Spleen (tissue), 11 donors: ENCODE measurements at regions not wholly inside any gene's neighbourhood (a gene's known extent, or its start where the extent isn't known, plus 50 kb on each side); places are given as distances from the start of the nearest gene placed in this dataset.
A peak's percentile ranks its signal among the peaks of the same experiment; 100 is the strongest.

Source experiments
- DNase-seq: peaks from one replicate; pipeline ENCODE4 v3.0.0-alpha.2; 2020
- H3K27ac ChIP-seq, 8 donors: fragments of 200-600 bp; sonication (generic) in 7 of 8; 1 replicate in 4 of 8; 2 replicates in 4 of 8; pipeline versions ENCODE4 v1.5.0 to v1.8.0; 2016 to 2021; ENCODE audit warnings: inconsistent platforms in 4 of 8, mild to moderate bottlenecking in 4 of 8, moderate library complexity in 1 of 8
- H3K27me3 ChIP-seq, 7 donors: fragments of 200-600 bp; sonication (generic) in 6 of 7; replicated peaks in 1 of 7; 1 replicate in 4 of 7; 2 replicates in 3 of 7; pipeline versions ENCODE4 v1.5.0 to v1.8.0; 2016 to 2021; ENCODE audit warnings: inconsistent platforms in 3 of 7, mild to moderate bottlenecking in 1 of 7
- H3K36me3 ChIP-seq, 6 donors: fragments of 200-600 bp; sonication (generic) in 5 of 6; 1 replicate in 4 of 6; 2 replicates in 2 of 6; pipeline versions ENCODE4 v1.5.0 to v1.8.0; 2016 to 2021; ENCODE audit warnings: inconsistent platforms in 2 of 6
- H3K4me1 ChIP-seq, 6 donors: fragments of 200-600 bp; sonication (generic) in 5 of 6; 1 replicate in 3 of 6; 2 replicates in 3 of 6; pipeline versions ENCODE4 v1.5.0 to v1.8.0; 2016 to 2021; ENCODE audit warnings: inconsistent platforms in 3 of 6
- H3K4me3 ChIP-seq, 8 donors: fragments of 200-600 bp; sonication (generic) in 7 of 8; 1 replicate in 4 of 8; 2 replicates in 4 of 8; pipeline versions ENCODE4 v1.5.0 to v1.8.0; 2016 to 2021; ENCODE audit warnings: inconsistent platforms in 4 of 8, mild to moderate bottlenecking in 4 of 8, moderate library complexity in 2 of 8
- H3K9me3 ChIP-seq, 8 donors: fragments of 200-600 bp; sonication (generic) in 7 of 8; 1 replicate in 4 of 8; 2 replicates in 4 of 8; pipeline versions ENCODE4 v1.5.0 to v1.8.0; 2016 to 2021; ENCODE audit warnings: inconsistent platforms in 4 of 8
- POLR2A ChIP-seq, 3 donors: fragments of 450-650 bp; IDR thresholded peaks; one replicate each; pipeline ENCODE4 v1.5.1; 2017; ENCODE audit warnings: antibody characterized with exemption in 3 of 3, mild to moderate bottlenecking in 1 of 3
- POLR2AphosphoS5 ChIP-seq, 3 donors: sonication (generic); formaldehyde crosslinking; IDR thresholded peaks; one replicate each; pipeline ENCODE4 v1.5.1; 2017; ENCODE audit warnings: antibody characterized with exemption in 3 of 3
- WGBS, 5 donors: extraction: QIAGEN DNeasy Blood & Tissue Kit in 3 of 5; methylation state at CpG; one replicate each; pipeline versions ENCODE4 v1.1.5 to v1.1.7; 2013 to 2018; 5-methylcytosine and 5-hydroxymethylcytosine counted together
- intact Hi-C: fragments of 100-400 bp; cut with DNase I; formaldehyde crosslinking; loops from one replicate; pipeline ENCODE4 v1.15.0; 2023; ENCODE audit warnings: low total_unique reads
- TF ChIP-seq, protein P1 (sequence below), 11 experiments: fragments of 200-600 bp in 7 of 11; fragments of 450-650 bp in 4 of 11; sonication (generic) in 4 of 11; IDR thresholded peaks in 8 of 11; conservative IDR thresholded peaks in 3 of 11; 1 replicate in 7 of 11; 2 replicates in 4 of 11; pipeline versions ENCODE4 v1.4.0 to v1.8.0; 2016 to 2021; ENCODE audit warnings: antibody characterized with exemption in 11 of 11, inconsistent platforms in 4 of 11, mild to moderate bottlenecking in 1 of 11
- donor health status: healthy with polysubstance abuse.
- donor health status: DM: no; HTN: no; CAD: no; lungs with moderate emphysema.
- donor health status: DM: no; HTN: no; CAD: no.
- donor health status: Bipolar disorder and iron deficiency.
- donor health status: healthy.
- donor health status: DM: no; HTN: no; CAD: no.
- donor health status: DM: yes; HTN: yes; CAD: no.

DNA sequence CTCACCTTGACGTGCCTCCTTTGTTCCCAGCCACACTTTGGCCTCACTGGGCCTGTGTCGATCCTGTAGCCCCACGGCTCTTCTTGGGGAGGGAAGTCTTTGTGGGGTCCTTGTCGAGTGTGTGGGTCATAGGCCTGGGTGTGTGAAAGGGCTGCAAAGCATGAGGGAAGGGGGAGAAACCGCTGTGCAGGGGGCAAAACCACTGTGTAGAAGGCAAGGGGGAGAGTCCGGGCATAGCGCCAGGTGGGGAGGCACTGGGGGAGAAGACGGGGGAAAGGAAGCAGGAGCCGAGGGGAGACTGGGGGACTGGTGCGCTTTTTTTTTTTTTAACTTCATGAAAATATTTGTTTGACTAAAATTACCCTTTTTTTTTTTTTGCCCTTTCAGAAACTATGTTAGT, 65.1 kb upstream of the RASD2 start:
- H3K27ac ChIP-seq, result no peak overlapping the region
- no peak for TF ChIP-seq POLR2A (IDR thresholded peaks at IDR 0.05)
- TF ChIP-seq, protein P1, sequence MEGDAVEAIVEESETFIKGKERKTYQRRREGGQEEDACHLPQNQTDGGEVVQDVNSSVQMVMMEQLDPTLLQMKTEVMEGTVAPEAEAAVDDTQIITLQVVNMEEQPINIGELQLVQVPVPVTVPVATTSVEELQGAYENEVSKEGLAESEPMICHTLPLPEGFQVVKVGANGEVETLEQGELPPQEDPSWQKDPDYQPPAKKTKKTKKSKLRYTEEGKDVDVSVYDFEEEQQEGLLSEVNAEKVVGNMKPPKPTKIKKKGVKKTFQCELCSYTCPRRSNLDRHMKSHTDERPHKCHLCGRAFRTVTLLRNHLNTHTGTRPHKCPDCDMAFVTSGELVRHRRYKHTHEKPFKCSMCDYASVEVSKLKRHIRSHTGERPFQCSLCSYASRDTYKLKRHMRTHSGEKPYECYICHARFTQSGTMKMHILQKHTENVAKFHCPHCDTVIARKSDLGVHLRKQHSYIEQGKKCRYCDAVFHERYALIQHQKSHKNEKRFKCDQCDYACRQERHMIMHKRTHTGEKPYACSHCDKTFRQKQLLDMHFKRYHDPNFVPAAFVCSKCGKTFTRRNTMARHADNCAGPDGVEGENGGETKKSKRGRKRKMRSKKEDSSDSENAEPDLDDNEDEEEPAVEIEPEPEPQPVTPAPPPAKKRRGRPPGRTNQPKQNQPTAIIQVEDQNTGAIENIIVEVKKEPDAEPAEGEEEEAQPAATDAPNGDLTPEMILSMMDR (IDR thresholded peaks at IDR 0.05 in 8 of 11, conservative IDR thresholded peaks at IDR 0.05 in 3 of 11), result no peak
- TF ChIP-seq POLR2AphosphoS5 (IDR thresholded peaks at IDR 0.05), result no peak
- peaks cover 0 to 38% (median 11%) of the 10 kb centered on the region in 6 donors for H3K4me1 ChIP-seq
- 19 to 31% (median 25%) methylated on average over 10 of the region's 10 CpGs for WGBS, 5 donors
- no peak for DNase-seq
- H3K27me3 ChIP-seq, result peaks cover 0 to 40% (median 14%) of the 10 kb centered on the region in 7 donors
- H3K4me3 ChIP-seq, result no peak overlapping the region
- intact Hi-C loops, result no loop called here
- peaks cover 0 to 8% (median 0%) of the 10 kb centered on the region in 8 donors for H3K9me3 ChIP-seq
- peaks cover 0 to 10% (median 0%) of the 10 kb centered on the region in 6 donors for H3K36me3 ChIP-seq

DNA sequence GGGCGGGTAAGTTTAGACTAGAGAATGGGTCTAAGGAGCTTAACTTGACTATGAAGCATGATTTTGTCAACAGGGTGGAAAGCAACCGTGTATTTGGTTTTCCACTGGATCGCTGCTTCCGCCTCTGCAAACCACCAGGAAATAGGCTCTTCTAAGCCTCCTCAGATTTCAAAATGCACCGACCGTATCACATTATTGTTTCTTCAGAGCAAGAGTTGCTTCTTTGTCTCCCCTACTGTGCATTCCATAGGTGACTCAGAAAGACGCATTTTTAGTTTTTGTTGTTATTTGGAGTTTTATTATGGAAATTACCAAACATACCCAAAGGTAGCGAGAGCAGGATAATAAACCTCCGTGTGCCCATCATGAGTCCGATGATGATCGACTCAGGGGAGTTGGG, 64.3 kb upstream of the RASD2 start:
- intact Hi-C loops, result no loop called here
- H3K27me3 ChIP-seq, result peaks cover 0 to 48% (median 14%) of the 10 kb centered on the region in 7 donors
- TF ChIP-seq POLR2A (IDR thresholded peaks at IDR 0.05) (no peak), POLR2AphosphoS5 (IDR thresholded peaks at IDR 0.05) (no peak)
- TF ChIP-seq, protein P1 (IDR thresholded peaks at IDR 0.05 in 8 of 11, conservative IDR thresholded peaks at IDR 0.05 in 3 of 11), result no peak
- H3K27ac ChIP-seq, result no peak overlapping the region
- no peak for DNase-seq
- 47 to 68% (median 59%) methylated on average over 11 of the region's 11 CpGs for WGBS, 5 donors
- H3K4me1 ChIP-seq, result peaks cover 0 to 46% (median 14%) of the 10 kb centered on the region in 6 donors
- H3K9me3 ChIP-seq, result no peaks in the 10 kb centered on the region
- H3K4me3 ChIP-seq, result no peak overlapping the region
- H3K36me3 ChIP-seq, result peaks cover 0 to 2% (median 0%) of the 10 kb centered on the region in 6 donors

DNA sequence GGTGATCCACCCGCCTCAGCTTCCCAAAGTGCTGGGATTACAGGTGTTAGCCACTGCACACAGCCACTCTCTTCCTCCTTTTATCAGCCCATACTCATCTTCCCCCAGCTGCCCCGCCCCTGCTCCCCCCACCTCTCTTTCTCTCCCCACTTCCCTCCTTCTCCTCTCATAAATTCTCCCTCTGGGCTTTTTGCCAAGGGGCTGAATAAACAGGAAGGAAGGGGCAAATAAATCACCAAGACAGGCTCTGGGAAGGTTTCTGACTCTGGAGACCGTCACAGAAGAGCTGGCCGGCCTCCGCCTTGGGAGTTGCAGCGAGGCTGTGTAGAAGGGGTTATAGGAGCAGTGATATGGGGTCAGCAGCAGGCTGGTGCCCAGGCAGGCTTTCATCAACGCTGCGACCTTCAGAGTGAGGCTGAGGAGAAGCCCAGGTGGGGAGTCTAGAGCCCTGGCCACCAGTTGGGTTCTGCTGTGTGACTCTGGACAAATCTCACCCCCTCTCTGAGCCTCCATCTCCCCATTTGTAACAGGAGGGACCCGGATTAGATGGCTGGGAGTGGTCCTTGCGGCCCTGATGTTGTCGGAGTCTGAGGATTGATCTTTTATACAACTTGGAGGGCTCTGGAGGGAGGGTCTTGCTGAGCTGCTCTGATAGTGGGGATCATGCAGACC, 62.6 kb upstream of the RASD2 start:
- no peak for TF ChIP-seq POLR2A (IDR thresholded peaks at IDR 0.05)
- TF ChIP-seq POLR2AphosphoS5 (IDR thresholded peaks at IDR 0.05), result no peak
- TF ChIP-seq, protein P1 (IDR thresholded peaks at IDR 0.05 in 8 of 11, conservative IDR thresholded peaks at IDR 0.05 in 3 of 11), result no peak
- no peak overlapping the region for H3K4me3 ChIP-seq
- H3K36me3 ChIP-seq, result no peaks in the 10 kb centered on the region
- peak overlapping the region in 3 of 8 donors; percentile 13 to 40 (median 36) for H3K27ac ChIP-seq
- peaks cover 0 to 50% (median 14%) of the 10 kb centered on the region in 7 donors for H3K27me3 ChIP-seq
- peaks cover 0 to 42% (median 14%) of the 10 kb centered on the region in 6 donors for H3K4me1 ChIP-seq
- no peak for DNase-seq
- peaks cover 0 to 3% (median 0%) of the 10 kb centered on the region in 8 donors for H3K9me3 ChIP-seq
- WGBS, 5 donors, result 9 to 24% (median 22%) methylated on average over 9 to 11 of the region's 11 CpGs
- intact Hi-C loops, result no loop called here

DNA sequence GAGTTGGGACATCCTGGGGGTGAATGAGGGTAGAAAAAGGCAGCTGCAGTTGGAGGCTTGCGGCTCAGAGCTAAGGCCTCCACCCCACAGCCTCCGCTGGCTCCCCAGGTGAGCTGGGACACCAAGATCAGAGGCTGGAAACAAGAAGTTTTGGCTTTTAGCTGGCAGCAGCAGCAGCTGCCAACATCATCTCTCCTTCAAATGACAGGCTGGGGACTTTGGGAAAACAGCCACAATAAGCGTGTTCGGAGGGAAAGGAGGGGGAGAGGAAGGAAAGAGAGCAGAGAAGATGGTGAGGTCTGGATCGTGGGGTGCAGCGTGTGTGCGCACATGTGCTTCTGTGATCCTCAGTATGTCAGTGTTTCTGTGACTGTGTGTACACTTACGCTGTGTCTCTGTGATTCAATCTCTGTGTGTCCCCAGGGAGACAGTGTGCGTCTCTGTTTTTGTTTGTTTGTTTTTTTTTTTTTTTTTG, 62.0 kb upstream of the RASD2 start:
- 66 to 72% (median 69%) methylated on average over 9 of the region's 9 CpGs for WGBS, 5 donors

More for the DNA sequence above, 62.0 kb upstream of the RASD2 start:
- H3K4me3 ChIP-seq, result no peak overlapping the region
- H3K4me1 ChIP-seq, result peaks cover 0 to 42% (median 14%) of the 10 kb centered on the region in 6 donors
- DNase-seq, result no peak
- peaks cover 0 to 50% (median 14%) of the 10 kb centered on the region in 7 donors for H3K27me3 ChIP-seq
- no peak for TF ChIP-seq POLR2A (IDR thresholded peaks at IDR 0.05)
- TF ChIP-seq POLR2AphosphoS5 (IDR thresholded peaks at IDR 0.05), result no peak
- TF ChIP-seq, protein P1 (IDR thresholded peaks at IDR 0.05 in 8 of 11, conservative IDR thresholded peaks at IDR 0.05 in 3 of 11), result no peak
- no peaks in the 10 kb centered on the region for H3K36me3 ChIP-seq
- intact Hi-C loops, result no loop called here
- H3K9me3 ChIP-seq, result peaks cover 0 to 3% (median 0%) of the 10 kb centered on the region in 8 donors
- peak overlapping the region in 3 of 8 donors; percentile 13 to 40 (median 36) for H3K27ac ChIP-seq
